Heart left ventricle (tissue), 13 donors: ENCODE measurements at regions not wholly inside any gene's neighbourhood (a gene's known extent, or its start where the extent isn't known, plus 50 kb on each side); places are given as distances from the start of the nearest gene placed in this dataset.

Source experiments
- CTCF ChIP-seq, 12 donors: fragments of 200-600 bp; sonication (generic) in 4 of 12; IDR thresholded peaks; one replicate each; pipeline versions ENCODE4 v1.5.0 to v1.8.0; 2018 to 2022; ENCODE audit warnings: antibody characterized with exemption in 12 of 12, mild to moderate bottlenecking in 5 of 12
- POLR2A ChIP-seq, 2 donors: fragments of 450-650 bp; IDR thresholded peaks; one replicate each; pipeline ENCODE4 v1.6.1; 2017; ENCODE audit warnings: antibody characterized with exemption in 2 of 2, mild to moderate bottlenecking in 2 of 2, moderate library complexity in 2 of 2
- donor health status: ischemic (EF 13 %, LVEDD 7.1; RV severe dilation, severe dysfunction).
- donor health status: DM: no; HTN: yes; CAD: no.
- donor health status: DM: no; HTN: no; CAD: no.
- donor health status: ischemic (EF 25% LVEDD 6.9; RV normal size, moderate dysfunction).
- donor health status: ischemic (EF 25% LVEDD 5.7; RV mildly dilated, moderate dysfunction).
- donor health status: ischemic (EF 35%, LVEDD 5.7; RV mildly dilated, moderate dysfunction).
- donor health status: nonischemic (EF 11% LVEDD 7.7; RV severe dilation, severe dysfunction).
- donor health status: DM: yes; HTN: yes; CAD: no.
- donor health status: PGD.
- donor health status: ischemic (EF 29% LVEDD 5.4; RV normal size, mild dysfunction).
- donor health status: nonischemic (EF 23%, LVEDD 6.1; RV moderate dilation, normal function).

- TF ChIP-seq CTCF (IDR thresholded peaks at IDR 0.05) (no peak), POLR2A (IDR thresholded peaks at IDR 0.05) (no peak)
Measured at GRCh38 chr12:43079476-43079875, 472.5 kb downstream of the ADAMTS20 start.
